H9 (cell line): ENCODE measurements at regions not wholly inside any gene's neighbourhood (a gene's known extent, or its start where the extent isn't known, plus 50 kb on each side); places are given as distances from the start of the nearest gene placed in this dataset.

Experiments
- DNase-seq: peaks from one replicate; pipeline ENCODE4 v3.0.0-alpha.2; 2017
- H2AFZ ChIP-seq: one replicate; pipeline ENCODE4 v1.6.1; 2013; ENCODE audit warnings: mild to moderate bottlenecking, low read length, control low read depth, moderate library complexity
- H2AK5ac ChIP-seq: 2 replicates; pipeline ENCODE4 v1.6.1; 2013; ENCODE audit warnings: low read length, control low read depth, mixed read lengths; ENCODE audit not compliant: insufficient read length
- H2BK120ac ChIP-seq: one replicate; pipeline ENCODE4 v1.6.1; 2013; ENCODE audit warnings: low read depth, mild to moderate bottlenecking, low read length, control low read depth, inconsistent platforms; ENCODE audit not compliant: poor library complexity, severe bottlenecking
- H2BK12ac ChIP-seq: 2 replicates; pipeline ENCODE4 v1.6.1; 2013; ENCODE audit warnings: low read length, control low read depth, mixed read lengths, low read depth; ENCODE audit not compliant: insufficient read length
- H2BK15ac ChIP-seq: 2 replicates; pipeline ENCODE4 v1.6.1; 2013; ENCODE audit warnings: low read depth, low read length, control low read depth
- H2BK20ac ChIP-seq: one replicate; pipeline ENCODE4 v1.6.1; 2013; ENCODE audit warnings: low read depth, mild to moderate bottlenecking, low read length, control low read depth, inconsistent platforms; ENCODE audit not compliant: poor library complexity, severe bottlenecking
- H2BK5ac ChIP-seq: 2 replicates; pipeline ENCODE4 v1.6.1; 2013; ENCODE audit warnings: low read length, control low read depth, mixed read lengths; ENCODE audit not compliant: insufficient read length
- H3K14ac ChIP-seq: 2 replicates; pipeline ENCODE4 v1.6.1; 2013; ENCODE audit warnings: low read length, control low read depth; ENCODE audit not compliant: insufficient read depth
- H3K18ac ChIP-seq: 2 replicates; pipeline ENCODE4 v1.6.1; 2013; ENCODE audit warnings: low read depth, mild to moderate bottlenecking, mixed read lengths, low read length, control low read depth; ENCODE audit not compliant: insufficient read length
- H3K23ac ChIP-seq: 2 replicates; pipeline ENCODE4 v1.6.1; 2013; ENCODE audit warnings: low read length, control low read depth, mixed read lengths, low read depth; ENCODE audit not compliant: insufficient read length
- H3K23me2 ChIP-seq: 2 replicates; pipeline ENCODE4 v1.6.1; 2013; ENCODE audit warnings: low read depth, mild to moderate bottlenecking, mixed read lengths, low read length, control low read depth; ENCODE audit not compliant: insufficient read length, poor library complexity, severe bottlenecking
- H3K27ac ChIP-seq: 2 replicates; pipeline ENCODE4 v1.5.1; 2013; ENCODE audit warnings: low read length, control low read depth, mixed read lengths, low read depth; ENCODE audit not compliant: insufficient read length
- H3K27me3 ChIP-seq: 2 replicates; pipeline ENCODE4 v1.6.1; 2013; ENCODE audit warnings: low read length, control low read depth, inconsistent platforms; ENCODE audit not compliant: insufficient read depth
- H3K4ac ChIP-seq: 2 replicates; pipeline ENCODE4 v1.6.1; 2013; ENCODE audit warnings: low read depth, mild to moderate bottlenecking, control low read depth, inconsistent platforms, low read length, moderate library complexity
- H3K4me1 ChIP-seq: 2 replicates; pipeline ENCODE4 v1.6.1; 2013; ENCODE audit warnings: low read length, control low read depth, inconsistent platforms; ENCODE audit not compliant: insufficient read depth
- H3K4me2 ChIP-seq: 2 replicates; pipeline ENCODE4 v1.6.1; 2013; ENCODE audit warnings: low read length, control low read depth, mixed read lengths; ENCODE audit not compliant: insufficient read length, insufficient read depth
- H3K56ac ChIP-seq: 2 replicates; pipeline ENCODE4 v1.6.1; 2013; ENCODE audit warnings: low read depth, mild to moderate bottlenecking, mixed read lengths, low read length, control low read depth; ENCODE audit not compliant: insufficient read length
- H3K79me1 ChIP-seq: 2 replicates; pipeline ENCODE4 v1.6.1; 2013; ENCODE audit warnings: low read depth, mild to moderate bottlenecking, moderate library complexity, low read length, control low read depth, inconsistent platforms; ENCODE audit not compliant: insufficient read depth, poor library complexity, severe bottlenecking
- H3K79me2 ChIP-seq: 2 replicates; pipeline ENCODE4 v1.6.1; 2013; ENCODE audit warnings: low read length, control low read depth, inconsistent platforms; ENCODE audit not compliant: insufficient read depth
- H3K9ac ChIP-seq: 2 replicates; pipeline ENCODE4 v1.6.1; 2013; ENCODE audit warnings: low read length, control low read depth, mixed read lengths; ENCODE audit not compliant: insufficient read length; ENCODE audit errors: extremely low read depth
- H3K9me3 ChIP-seq: one replicate; pipeline ENCODE4 v1.6.1; 2013; ENCODE audit warnings: low read depth, low read length, inconsistent platforms; ENCODE audit not compliant: control insufficient read depth
- H3T11ph ChIP-seq: one replicate; pipeline ENCODE4 v1.6.1; 2013; ENCODE audit warnings: mild to moderate bottlenecking, low read length, control low read depth, inconsistent platforms
- H4K20me1 ChIP-seq: one replicate; pipeline ENCODE4 v1.6.1; 2013; ENCODE audit not compliant: control insufficient read depth, insufficient read length, insufficient read depth
- H4K5ac ChIP-seq: 2 replicates; pipeline ENCODE4 v1.6.1; 2013; ENCODE audit warnings: low read depth, mild to moderate bottlenecking, mixed read lengths, low read length, control low read depth; ENCODE audit not compliant: insufficient read length
- H4K8ac ChIP-seq: replicated peaks from 2 replicates; pipeline ENCODE4 v1.6.1; 2013; ENCODE audit warnings: low read length, control low read depth, mixed read lengths, low read depth; ENCODE audit not compliant: insufficient read length
- H4K91ac ChIP-seq: 2 replicates; pipeline ENCODE4 v1.6.1; 2013; ENCODE audit warnings: low read depth, mild to moderate bottlenecking, moderate library complexity, mixed read lengths, low read length, control low read depth; ENCODE audit not compliant: insufficient read length
- H3K27ac Mint-ChIP-seq, 3 experiments: 2 replicates in 2 of 3; 3 replicates in 1 of 3; pipeline ENCODE4 v1.8.0; 2020 to 2021; ENCODE audit warnings: mixed read lengths in 3 of 3, mild to moderate bottlenecking in 1 of 3, moderate library complexity in 1 of 3
- H3K27me3 Mint-ChIP-seq: 2 replicates; pipeline ENCODE4 v1.8.0; 2021; ENCODE audit warnings: low read depth, mild to moderate bottlenecking, moderate library complexity, mixed read lengths
- H3K36me3 Mint-ChIP-seq, 3 experiments: 2 replicates in 2 of 3; 3 replicates in 1 of 3; pipeline ENCODE4 v1.8.0; 2020 to 2021; ENCODE audit warnings: low read depth in 3 of 3, mixed read lengths in 3 of 3; ENCODE audit not compliant: insufficient read depth in 1 of 3
- H3K4me1 Mint-ChIP-seq, 2 experiments: 2 replicates each; pipeline ENCODE4 v1.8.0; 2020; ENCODE audit warnings: mixed read lengths in 2 of 2
- H3K4me3 Mint-ChIP-seq, 2 experiments: 2 replicates in 1 of 2; 3 replicates in 1 of 2; pipeline ENCODE4 v1.8.0; 2020 to 2021; ENCODE audit warnings: mild to moderate bottlenecking in 2 of 2, mixed read lengths in 2 of 2, moderate library complexity in 1 of 2
- H3K9me3 Mint-ChIP-seq, 2 experiments: 2 replicates in 1 of 2; 3 replicates in 1 of 2; pipeline ENCODE4 v1.8.0; 2020; ENCODE audit warnings: mild to moderate bottlenecking in 2 of 2, mixed read lengths in 2 of 2, moderate library complexity in 1 of 2
- TF ChIP-seq, protein P1 (sequence below): fragments of 200-600 bp; sonication (generic); conservative IDR thresholded peaks from 3 replicates; pipeline ENCODE4 v1.8.0; 2021; ENCODE audit warnings: antibody characterized with exemption, mild to moderate bottlenecking

- no peak overlapping the region for H3K27ac ChIP-seq
- no peaks in the 10 kb centered on the region for H3K27me3 ChIP-seq
- TF ChIP-seq, protein P1, sequence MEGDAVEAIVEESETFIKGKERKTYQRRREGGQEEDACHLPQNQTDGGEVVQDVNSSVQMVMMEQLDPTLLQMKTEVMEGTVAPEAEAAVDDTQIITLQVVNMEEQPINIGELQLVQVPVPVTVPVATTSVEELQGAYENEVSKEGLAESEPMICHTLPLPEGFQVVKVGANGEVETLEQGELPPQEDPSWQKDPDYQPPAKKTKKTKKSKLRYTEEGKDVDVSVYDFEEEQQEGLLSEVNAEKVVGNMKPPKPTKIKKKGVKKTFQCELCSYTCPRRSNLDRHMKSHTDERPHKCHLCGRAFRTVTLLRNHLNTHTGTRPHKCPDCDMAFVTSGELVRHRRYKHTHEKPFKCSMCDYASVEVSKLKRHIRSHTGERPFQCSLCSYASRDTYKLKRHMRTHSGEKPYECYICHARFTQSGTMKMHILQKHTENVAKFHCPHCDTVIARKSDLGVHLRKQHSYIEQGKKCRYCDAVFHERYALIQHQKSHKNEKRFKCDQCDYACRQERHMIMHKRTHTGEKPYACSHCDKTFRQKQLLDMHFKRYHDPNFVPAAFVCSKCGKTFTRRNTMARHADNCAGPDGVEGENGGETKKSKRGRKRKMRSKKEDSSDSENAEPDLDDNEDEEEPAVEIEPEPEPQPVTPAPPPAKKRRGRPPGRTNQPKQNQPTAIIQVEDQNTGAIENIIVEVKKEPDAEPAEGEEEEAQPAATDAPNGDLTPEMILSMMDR = no peak
- no peak overlapping the region for H3K18ac ChIP-seq
- no peak overlapping the region for H3K23ac ChIP-seq
- H3T11ph ChIP-seq = no peak overlapping the region
- no peaks in the 10 kb centered on the region for H4K20me1 ChIP-seq
- no peak overlapping the region for H3K4ac ChIP-seq
- Mint-ChIP-seq H3K4me1 (no peaks in the 10 kb centered on the region), H3K9me3 (peaks cover 77 to 81% of the 10 kb centered on the region in 2 experiments), H3K27me3 (peaks cover 1% of the 10 kb centered on the region; the same call in 1 of the 2 replicates), H3K27ac (no peak overlapping the region), H3K36me3 (peaks cover 19 to 25% (median 22%) of the 10 kb centered on the region in 3 experiments), H3K4me3 (no peak overlapping the region)
- H3K4me2 ChIP-seq = no peak overlapping the region
- no peak overlapping the region for H3K9ac ChIP-seq
- no peak overlapping the region for H4K8ac ChIP-seq
- no peaks in the 10 kb centered on the region for H3K4me1 ChIP-seq
- no peak overlapping the region for H4K91ac ChIP-seq
- no peak overlapping the region for H2AK5ac ChIP-seq
- no peak overlapping the region for H2BK12ac ChIP-seq
- no peak overlapping the region for H2BK20ac ChIP-seq
- no peak overlapping the region for H4K5ac ChIP-seq
- H2BK5ac ChIP-seq = no peak overlapping the region
- no peak for DNase-seq
- H3K79me2 ChIP-seq = no peaks in the 10 kb centered on the region
- no peak overlapping the region for H2BK15ac ChIP-seq
- H3K9me3 ChIP-seq = peaks cover 52% of the 10 kb centered on the region
- H3K23me2 ChIP-seq = no peaks in the 10 kb centered on the region
- no peak overlapping the region for H3K56ac ChIP-seq
- no peaks in the 10 kb centered on the region for H3K79me1 ChIP-seq
- H3K14ac ChIP-seq = no peak overlapping the region
- no peak overlapping the region for H2BK120ac ChIP-seq
- H2AFZ ChIP-seq = no peak overlapping the region
Measured at GRCh38 chrX:149312988-149313387, 192.1 kb downstream of the IDS start.
